Fibroblast of skin of left quadriceps (primary cell): ENCODE measurements at regions not wholly inside any gene's neighbourhood (a gene's known extent, or its start where the extent isn't known, plus 50 kb on each side); places are given as distances from the start of the nearest gene placed in this dataset.

Experiments used
- DNase-seq, 2 experiments: peaks; one replicate each; pipeline ENCODE4 v3.0.0-alpha.2; 2013; ENCODE audit warnings: low read depth in 2 of 2

DNA sequence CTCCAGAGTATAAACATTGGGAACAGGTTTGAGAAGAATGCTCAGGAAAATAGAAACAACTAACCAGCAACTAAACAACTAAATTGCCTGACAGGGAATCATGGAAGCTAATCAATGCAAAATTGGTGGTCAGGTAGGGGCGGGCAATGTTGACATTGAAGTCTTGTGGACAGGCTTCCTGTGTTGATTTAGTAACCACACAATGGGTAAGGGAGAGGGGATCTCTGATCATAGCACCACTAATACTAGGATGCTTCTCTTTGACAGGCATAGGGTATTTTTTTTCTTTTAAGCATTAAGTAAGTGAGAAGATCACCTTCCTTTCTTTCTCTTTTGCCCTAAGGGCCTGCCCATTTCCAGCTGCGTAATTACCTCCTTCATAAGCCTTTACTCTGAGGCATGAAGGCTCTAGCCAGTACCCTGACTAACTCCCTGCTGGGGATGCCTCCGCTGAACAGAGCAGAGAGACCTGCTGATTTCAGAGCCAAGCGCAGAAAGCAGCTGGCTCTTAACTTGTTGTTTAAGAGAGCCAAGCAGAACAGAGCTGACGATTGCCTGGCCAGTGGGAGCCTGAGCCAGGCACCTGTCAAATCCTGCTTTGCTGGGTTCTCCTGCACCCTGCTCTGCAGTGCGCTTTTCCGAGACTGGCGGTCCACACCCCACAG lies 118.7 kb downstream of the BMP2 start:
- no peak for DNase-seq

DNA sequence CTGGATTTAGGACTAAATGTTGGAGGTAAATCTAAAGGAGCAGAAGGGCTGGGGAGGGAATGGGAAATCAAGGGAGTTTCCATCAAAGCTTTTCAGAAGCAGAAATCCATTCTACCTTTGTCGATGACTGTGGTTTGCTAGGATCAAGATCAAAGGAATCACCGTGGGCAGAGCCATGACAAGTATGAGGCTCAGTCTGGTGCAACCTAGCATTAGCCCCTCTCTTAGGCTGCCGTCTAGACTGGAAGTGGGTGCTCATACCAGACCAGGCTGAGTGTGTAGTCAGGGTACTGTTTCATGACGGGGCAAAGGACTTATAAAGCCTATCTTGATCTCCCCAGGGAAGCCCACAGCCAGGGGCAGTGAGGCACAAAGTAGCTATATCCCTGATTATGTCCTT lies 120.5 kb downstream of the BMP2 start:
- no peak for DNase-seq

DNA sequence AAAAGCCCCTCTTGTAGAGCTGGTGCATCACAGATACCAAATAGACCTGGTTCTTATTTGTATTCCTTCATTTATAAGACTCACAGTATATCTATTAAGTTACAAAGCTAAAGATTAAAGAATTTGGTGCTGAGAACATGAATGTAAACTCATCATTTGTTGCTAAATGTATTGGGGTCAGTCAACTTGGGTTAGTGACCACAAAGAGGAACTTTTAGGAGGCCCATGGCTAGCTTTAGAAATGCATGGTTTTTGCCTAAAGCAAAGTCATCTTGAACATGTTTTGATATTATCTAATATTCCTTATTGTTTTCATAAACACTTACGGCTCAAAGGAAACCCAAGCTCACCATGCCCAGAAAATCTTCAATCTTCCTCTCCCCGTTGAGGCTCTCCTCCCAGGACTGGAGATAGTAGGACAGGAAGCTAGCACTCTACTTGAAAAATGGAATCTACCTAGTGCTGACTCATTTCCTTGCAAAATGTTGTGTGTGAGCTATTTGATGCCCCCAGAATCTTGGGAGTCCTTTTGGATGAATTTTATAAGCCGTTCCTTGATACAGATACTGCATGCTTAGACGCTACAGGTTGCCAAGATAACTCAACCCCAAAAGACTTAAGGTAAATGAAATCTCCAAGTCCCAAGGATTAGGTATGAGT lies 121.4 kb downstream of the BMP2 start:
- DNase-seq = no peak

DNA sequence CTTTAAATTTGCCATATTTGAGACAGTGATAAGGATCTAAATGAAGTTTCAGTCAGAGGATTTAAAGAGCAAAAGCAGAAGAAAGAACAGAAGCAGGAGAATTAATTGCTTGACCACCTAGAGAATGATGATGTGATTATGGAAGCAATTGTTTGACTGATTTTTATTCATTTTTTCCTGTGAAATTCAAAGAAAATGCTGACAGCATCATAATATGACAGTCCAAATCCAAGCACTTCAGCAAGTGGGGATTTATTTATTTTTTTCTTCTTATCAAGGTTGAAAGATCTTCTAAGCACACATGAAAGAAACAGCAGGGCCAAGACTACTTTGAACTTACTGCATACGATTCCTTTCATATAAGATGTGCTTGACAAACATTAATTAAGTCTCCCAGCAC lies 125.2 kb downstream of the BMP2 start:
- DNase-seq = no peak

DNA sequence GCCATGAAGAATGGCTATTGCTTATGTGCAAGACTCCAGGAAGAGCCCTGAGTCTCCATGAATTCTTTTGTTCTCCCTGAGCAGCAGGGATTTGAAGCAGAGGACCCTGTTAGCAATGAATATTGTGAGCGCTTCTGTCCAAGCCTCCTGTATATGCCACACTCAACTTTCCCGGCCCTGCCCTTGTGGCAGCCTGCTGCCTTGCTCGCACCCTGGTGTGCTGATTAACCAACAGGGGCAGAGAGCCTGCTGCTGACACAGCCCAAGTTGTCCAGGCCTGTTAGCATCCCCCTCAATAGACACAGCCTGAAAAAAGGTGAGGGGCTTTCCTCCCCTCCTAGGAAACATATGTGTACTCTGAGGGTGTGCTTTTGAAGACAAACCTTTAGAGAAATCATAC lies 131.4 kb downstream of the BMP2 start:
- DNase-seq = no peak

DNA sequence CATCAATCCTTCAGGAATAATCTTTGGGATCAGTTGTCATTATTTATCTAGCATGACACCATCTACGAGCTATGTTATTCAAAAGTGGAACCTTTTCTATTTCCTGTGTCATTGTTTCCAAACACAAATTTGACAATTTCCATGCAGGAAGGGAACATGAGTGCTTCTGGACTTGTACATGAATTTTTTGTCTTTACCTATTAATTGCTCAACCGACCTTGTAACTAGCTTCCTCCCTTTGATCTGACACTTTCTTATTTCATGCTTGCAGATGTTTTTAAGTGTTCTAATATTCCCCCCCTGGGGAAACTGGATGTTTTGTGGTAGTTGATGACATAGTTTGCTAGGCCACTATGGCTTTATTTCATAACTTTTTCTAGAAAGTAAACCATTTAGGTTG lies 139.4 kb downstream of the BMP2 start:
- no peak for DNase-seq

DNA sequence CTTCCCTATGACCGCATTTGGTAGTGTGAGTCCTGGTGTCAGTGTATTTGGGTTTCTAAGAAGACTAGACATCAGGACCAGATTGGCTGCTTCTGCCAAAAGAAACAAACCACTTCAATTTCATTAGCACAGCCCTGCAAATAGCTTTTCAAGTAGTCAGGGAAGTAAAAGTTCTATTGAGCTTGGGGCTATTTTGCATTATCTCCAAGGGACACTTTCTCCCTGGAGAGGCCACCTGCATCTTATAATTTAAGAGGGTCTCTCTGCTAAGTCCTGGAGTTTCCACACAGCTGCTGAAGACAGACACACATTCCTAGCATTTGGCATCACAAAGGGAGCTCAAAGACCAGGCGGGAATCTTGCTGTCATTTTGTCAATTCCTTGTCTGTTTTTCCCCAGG lies 141.2 kb downstream of the BMP2 start:
- DNase-seq = no peak

DNA sequence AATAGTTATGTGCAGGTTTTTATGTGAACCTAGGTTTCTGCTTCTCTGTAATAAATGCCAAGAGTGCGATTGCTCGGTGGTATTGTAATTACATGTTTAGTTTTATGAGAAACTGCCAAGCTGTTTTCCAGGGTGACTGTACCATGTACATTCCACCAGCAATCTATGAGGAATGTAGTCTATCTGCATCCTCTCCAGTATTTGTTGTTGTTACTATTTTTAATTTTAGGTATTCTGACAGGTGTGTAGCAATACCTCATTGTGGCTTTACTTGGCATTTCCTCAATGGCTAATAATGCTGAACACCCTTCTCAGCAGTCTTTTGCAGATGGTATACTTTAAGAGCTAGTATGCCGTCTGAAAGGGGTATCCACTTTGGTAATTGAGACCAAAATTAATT lies 142.1 kb downstream of the BMP2 start:
- DNase-seq = no peak

DNA sequence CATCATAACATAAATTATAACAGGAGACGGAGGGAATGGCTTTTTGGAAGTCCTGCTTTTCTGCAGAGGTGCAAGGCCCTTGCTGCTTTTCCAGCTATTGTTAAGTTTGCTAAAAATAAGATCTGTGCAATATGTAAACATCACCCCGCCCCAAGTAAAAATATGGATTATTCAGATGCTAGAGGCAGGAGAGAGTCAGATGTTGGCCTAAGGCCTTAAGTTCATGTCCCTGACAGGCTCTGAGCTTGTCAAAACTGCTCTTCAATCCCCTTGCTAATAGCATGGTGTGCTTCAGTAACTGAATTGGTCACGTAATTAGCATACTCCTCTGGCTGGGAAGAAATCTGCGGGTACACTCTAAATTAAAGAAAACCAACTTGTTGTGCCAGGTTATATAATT lies 147.5 kb downstream of the BMP2 start:
- DNase-seq = no peak

DNA sequence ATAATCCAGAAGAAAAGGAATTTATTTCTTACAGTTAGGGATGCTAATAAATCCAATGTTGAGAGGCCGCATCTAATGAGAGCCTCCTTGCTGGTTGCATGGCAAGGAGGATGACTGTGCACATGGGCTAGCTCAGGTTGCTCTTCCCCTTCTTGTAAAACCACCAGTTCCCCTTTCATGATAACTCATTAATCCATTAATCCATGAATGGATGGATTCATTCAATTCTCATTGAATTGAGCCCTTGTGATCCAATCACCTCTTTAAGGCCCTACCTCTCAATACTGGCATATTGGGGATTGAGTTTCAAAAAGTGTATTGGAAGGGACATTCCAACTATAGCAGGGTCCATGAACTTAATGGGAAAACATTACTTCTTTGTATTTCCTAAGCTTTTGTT lies 149.5 kb downstream of the BMP2 start:
- DNase-seq = no peak

DNA sequence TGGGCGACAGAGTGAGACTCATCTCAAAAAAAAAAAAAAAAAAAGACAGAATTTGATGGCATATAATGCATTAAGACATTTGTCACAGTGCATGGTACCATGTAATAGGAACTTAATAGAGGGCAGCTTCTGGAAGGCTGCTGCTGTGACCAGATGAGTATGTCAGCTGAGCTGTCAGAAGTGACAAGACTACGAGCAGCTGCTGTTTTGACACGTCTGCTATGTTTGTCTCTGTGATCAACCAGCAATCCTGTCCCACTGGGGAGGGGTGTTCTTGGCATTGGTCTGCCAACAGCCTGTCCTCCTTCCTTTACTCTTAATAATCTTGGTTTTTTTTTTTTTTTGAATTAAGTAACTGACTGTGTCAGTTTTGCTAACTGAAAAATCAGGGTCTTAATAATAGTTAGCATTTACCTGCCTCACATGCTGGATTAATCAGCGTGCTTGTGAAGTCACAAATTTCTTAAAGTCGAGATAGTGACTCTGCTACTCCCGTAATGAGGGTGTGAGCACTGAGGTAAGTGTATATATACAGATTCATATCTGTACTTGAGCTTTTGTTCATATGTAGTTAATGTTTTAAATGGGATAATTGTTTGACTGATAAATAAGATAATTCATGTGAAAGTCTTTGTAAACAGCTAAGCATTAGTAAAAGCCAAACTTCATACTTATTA lies 152.4 kb downstream of the BMP2 start:
- no peak for DNase-seq

DNA sequence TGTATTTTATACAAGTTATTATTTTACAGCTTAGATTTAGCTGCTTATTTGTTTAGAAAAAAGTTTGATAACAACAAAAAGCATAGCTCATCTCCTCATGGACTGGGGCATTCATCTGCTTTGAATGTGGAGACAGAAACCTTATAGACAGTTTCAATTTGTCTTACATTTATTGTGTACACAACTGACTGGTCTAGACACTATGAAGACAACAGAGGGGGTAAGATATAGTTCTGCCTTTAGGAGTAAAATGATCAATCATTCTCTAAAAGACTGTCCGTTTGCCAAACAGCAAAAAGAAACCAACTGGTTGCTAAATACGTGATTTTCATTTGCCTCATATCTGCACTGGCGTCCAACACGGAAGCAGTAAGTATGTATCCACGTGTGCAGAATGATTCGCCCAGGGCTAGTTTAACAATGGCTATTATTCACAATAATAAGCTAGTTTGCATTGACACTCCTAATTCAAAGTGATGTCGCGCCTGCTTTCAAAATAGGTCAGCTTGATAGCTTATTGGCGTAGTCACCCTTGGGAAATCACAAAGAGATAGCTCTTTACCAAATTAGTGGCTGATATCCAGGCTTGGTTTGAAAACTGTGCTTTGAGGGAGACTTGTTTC lies 153.6 kb downstream of the BMP2 start:
- no peak for DNase-seq

DNA sequence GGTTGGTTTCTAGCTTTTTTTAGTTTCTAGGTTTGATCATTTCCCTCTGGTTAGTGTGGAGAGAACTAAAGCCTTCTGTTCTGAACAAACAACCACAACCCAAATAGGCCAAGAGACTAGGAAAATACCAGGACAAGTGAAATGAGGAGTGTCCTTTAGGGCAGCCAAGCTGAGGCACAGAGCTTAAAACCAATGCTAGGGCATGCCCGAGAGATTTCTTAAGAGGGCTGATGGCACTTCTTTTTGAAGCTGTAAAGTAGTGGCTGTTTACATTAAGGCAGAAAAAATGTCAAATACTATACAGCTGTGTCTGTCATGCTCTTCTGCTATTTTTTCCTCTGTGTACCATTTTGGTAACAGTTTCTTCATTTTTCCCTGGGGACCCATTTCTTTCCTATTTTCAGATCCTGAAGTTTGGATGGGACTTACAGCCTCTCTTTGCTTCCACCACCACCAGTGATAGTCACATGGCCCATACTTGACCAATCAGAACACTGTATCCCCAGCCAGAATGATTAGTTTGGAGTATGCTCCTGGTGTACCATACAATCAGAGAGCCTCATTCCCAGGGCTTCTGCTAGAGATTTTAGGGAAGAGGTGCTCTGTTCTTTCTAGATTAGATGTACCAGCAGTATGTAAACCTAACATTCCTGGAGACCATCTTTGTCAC lies 154.4 kb downstream of the BMP2 start:
- no peak for DNase-seq

DNA sequence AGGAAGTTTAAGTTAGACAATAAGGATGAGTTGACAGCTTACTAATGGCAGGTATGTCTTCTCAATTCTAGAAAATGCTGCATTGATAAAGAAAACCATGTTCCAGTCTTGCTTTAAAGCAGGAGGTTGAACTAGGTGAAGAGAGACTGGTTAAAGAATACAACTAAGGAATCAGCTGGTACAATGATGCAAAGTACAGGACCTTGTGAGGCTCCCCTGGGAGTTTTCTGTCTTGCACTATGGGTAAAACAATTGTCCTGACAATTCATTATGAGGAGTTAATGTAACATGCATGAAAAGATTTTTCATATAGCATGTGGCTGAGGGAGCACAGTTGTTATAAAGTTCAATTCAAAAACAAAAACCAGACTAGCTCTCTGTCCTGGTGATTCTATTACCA lies 157.2 kb downstream of the BMP2 start:
- DNase-seq = no peak

DNA sequence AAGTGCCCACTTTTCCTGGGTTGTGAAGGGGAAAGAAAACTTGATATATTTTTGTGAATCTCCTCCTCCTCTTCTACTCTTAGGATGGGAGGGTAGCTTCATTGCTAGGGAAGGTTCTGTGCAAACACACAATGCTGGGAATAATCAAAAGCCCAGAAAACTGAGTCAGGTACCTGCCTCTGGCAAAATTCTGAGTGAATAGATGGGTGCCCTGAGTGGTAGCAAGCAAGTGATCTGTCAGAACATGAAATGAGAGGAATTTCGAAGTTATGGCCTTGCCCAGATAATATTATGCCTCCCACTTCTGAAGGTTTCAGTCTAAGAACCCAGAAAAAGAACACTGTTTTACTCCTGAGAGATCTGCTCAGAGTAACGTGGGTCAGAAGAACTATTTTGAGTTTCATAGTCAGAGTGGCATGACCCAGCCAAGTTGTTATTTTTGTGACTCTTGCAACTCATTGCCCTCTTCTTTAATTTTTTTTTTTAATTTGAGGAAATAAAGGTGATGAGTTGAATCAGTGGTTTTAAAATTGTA lies 158.3 kb downstream of the BMP2 start:
- no peak for DNase-seq

DNA sequence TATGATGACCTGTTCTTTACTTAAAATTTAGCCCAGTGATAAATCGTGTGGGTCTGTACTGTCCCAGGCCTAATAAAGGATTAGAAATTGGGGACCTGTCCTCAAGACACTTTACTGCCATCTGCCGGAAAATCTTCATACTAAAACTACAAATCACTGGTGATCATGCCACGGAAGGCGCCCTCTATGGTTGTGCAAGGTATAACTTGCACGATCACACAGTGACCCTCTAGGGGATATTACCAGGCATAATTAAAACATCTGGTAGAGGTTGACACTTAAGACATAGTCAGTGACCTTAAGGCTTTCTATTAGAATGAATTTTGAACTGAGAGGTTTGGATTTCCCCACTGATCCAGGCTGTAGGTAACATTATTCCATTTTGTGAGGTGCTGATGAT lies 172.6 kb downstream of the BMP2 start:
- no peak for DNase-seq

DNA sequence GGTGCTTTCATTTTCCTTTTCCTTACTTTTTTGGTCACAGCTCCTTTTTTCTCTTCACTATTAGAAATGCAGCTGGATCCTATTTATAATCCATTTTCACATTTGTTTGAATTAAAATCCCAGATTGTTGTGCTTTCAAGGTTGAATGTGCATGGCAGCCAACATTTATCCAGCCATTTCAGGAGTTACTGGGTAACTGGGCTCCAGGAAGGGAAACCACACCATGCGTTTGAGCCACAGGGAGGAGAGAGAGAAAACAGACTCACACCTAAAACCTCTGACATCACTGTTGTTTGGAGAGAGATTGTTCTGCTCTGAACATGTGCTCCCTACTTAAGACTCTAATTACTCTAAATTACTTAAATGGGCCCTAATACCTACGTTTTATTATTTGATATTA lies 173.4 kb downstream of the BMP2 start:
- DNase-seq = no peak

DNA sequence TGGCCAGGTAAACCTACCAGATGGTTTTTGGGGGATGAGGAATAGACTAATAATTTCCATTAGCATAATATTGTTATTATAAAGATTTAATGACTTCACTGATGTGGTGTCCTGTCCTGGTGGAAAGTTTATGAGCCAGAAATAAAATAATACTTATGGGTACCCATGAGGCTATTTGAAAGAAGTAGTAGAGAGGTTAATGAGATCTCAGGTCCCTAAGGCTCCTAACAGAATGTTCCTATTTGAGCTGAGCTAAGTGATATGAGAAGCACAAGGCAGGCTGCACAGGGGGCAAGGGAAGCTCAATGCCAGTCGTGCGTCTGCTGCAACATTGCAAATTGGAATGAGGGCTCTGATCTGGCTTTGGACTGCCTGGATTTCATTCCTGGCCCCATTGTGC lies 174.1 kb downstream of the BMP2 start:
- DNase-seq = no peak

DNA sequence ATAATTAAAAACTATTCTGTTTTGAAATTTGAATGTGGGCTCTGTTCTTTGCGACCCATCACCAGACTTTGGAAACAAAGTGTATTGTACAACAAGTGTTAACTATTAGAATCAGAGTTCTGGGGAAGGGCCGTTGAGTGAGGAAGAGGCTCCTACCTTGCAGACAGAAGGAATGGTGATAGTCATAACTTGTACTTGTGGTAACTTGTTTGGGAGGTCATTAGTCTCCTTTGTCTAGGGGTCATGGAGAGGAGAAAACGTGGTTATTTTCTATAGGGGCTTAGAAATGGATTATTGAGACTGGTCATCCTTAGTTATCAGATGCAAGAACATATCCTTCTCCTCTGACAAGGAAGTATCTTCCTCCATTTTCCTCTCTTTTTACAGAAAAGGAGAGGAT lies 174.8 kb downstream of the BMP2 start:
- no peak for DNase-seq

DNA sequence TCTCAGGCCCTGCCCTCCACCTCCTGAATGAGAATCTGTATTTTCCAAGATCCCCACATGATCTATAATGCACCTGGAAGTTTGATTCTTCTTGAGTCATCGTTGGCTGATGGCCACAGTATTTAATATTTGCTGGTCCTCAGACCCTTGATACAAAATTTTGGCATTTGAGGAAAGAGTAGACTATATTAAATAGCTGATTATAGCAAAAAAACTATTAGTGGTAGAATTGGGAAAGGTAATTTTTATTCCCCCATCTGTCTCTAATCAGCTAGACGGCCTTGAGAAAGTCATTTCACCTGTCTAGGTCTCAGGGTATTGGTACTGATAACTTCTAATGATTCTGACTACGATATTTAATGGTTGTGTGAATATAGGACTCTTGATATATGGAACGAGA lies 176.8 kb downstream of the BMP2 start:
- no peak for DNase-seq

DNA sequence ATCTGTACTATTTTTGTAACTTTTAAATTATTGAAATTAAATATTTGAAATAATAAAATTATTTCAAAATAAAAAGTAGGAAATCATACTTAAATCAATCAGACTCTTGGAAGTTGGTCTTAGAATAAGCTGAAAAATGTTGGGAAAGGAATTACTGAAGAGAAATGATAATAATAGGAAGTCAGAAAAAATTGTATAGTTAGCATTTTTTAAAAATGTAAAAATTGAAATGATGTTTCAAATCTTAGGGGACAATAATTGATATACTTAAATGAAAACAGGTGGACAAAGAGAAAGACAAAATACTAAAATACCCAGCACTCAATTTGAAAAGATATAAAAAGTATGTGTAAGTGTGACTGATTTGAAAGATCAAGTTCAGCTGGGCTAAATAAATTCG lies 186.1 kb downstream of the BMP2 start:
- no peak for DNase-seq

DNA sequence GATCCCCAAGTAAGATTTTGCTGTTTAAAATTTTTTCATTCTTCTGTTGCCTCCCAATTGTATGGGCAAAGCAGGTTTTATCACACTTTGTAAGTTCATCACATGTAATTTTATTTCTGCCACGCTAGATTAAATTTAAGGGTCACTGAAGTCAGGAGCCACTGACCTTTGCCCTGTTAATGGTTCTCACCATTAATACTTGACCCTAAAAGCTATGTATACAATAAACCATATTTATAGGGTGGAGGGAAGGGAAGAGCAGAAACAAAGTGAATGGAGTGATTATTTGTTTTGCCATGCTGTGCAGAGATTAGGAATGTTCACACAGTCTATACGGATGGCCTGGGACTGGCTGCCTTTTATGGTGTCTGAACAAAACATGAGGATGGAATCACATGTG lies 186.7 kb downstream of the BMP2 start:
- DNase-seq = no peak
